IMR-90 (cell line): ENCODE measurements at regions not wholly inside any gene's neighbourhood (a gene's known extent, or its start where the extent isn't known, plus 50 kb on each side); places are given as distances from the start of the nearest gene placed in this dataset.

Source experiments
- ATAC-seq: fragments of 200-7000 bp; cut with Tn5 transposase; 2 replicates; pipeline ENCODE4 v1.9.1; 2020; ENCODE audit warnings: low read depth, mild to moderate bottlenecking, moderate library complexity
- BruUV-seq: library from RNA; stranded (reverse); fragments of 400-500 nt; replicated peaks from 2 replicates; lab custom pipeline; 2021; lab: Mats Ljungman, UMichigan
- CTCF ChIA-PET: fragments of 300-600 bp; formaldehyde crosslinking; extraction: SDS; loops from one replicate; lab custom pipeline; 2021; ENCODE audit warnings: antibody characterized with exemption; lab: Yijun Ruan, JAX
- POLR2A ChIA-PET: fragments of 300-600 bp; sonication (Branson Sonifier 250); formaldehyde crosslinking; loops from one replicate; lab custom pipeline; 2022; ENCODE audit warnings: antibody characterized with exemption; ENCODE audit not compliant: unreplicated experiment; lab: Charles Lee
- DNase-seq: peaks from one replicate; pipeline ENCODE4 v3.0.0; 2013
- H2AFZ ChIP-seq: replicated peaks from 2 replicates; pipeline ENCODE3; 2013; ENCODE audit warnings: low read length, mild to moderate bottlenecking; ENCODE audit not compliant: poor library complexity
- H2AK5ac ChIP-seq: 2 replicates; pipeline ENCODE4 v1.6.1; 2013; ENCODE audit warnings: low read depth, low read length, inconsistent platforms
- H2AK9ac ChIP-seq: replicated peaks from 2 replicates; pipeline ENCODE3; 2013; ENCODE audit warnings: mild to moderate bottlenecking, low read depth, low read length, moderate library complexity; ENCODE audit not compliant: poor library complexity
- H2BK120ac ChIP-seq: 2 replicates; pipeline ENCODE4 v1.6.1; 2013; ENCODE audit warnings: low read depth, low read length, inconsistent platforms
- H2BK15ac ChIP-seq: 3 replicates; pipeline ENCODE4 v1.6.1; 2013; ENCODE audit warnings: low read depth, low read length, inconsistent platforms
- H2BK20ac ChIP-seq: 2 replicates; pipeline ENCODE4 v1.6.1; 2013; ENCODE audit warnings: low read depth, mild to moderate bottlenecking, inconsistent platforms, low read length, moderate library complexity
- H2BK5ac ChIP-seq: 2 replicates; pipeline ENCODE4 v1.6.1; 2013; ENCODE audit warnings: mild to moderate bottlenecking, low read depth, low read length, inconsistent platforms; ENCODE audit not compliant: poor library complexity, severe bottlenecking
- H3K14ac ChIP-seq: replicated peaks from 2 replicates; pipeline ENCODE4 v1.6.1; 2013; ENCODE audit warnings: low read depth, low read length, inconsistent platforms
- H3K18ac ChIP-seq: 2 replicates; pipeline ENCODE4 v1.6.1; 2013; ENCODE audit warnings: low read depth, low read length, control low read depth
- H3K23ac ChIP-seq: 2 replicates; pipeline ENCODE4 v1.6.1; 2013; ENCODE audit warnings: low read depth, low read length, inconsistent platforms
- H3K27ac ChIP-seq: 2 replicates; pipeline ENCODE4 v1.5.1; 2013; ENCODE audit warnings: mild to moderate bottlenecking, control low read depth, low read length; ENCODE audit not compliant: insufficient read depth
- H3K27me3 ChIP-seq: 2 replicates; pipeline ENCODE4 v1.6.1; 2013; ENCODE audit warnings: low read length; ENCODE audit not compliant: control insufficient read depth, insufficient read depth
- H3K36me3 ChIP-seq: 2 replicates; pipeline ENCODE4 v1.6.1; 2013; ENCODE audit warnings: low read length, mixed read lengths; ENCODE audit not compliant: control insufficient read depth, insufficient read depth
- H3K4ac ChIP-seq: 2 replicates; pipeline ENCODE4 v1.6.1; 2013; ENCODE audit warnings: low read depth, low read length, inconsistent platforms
- H3K4me1 ChIP-seq: 2 replicates; pipeline ENCODE4 v1.6.1; 2013; ENCODE audit warnings: low read length, mixed read lengths; ENCODE audit not compliant: control insufficient read depth, insufficient read depth
- H3K4me2 ChIP-seq: 2 replicates; pipeline ENCODE4 v1.6.1; 2013; ENCODE audit warnings: low read depth, mild to moderate bottlenecking, control low read depth, low read length, moderate library complexity
- H3K4me3 ChIP-seq: 2 replicates; pipeline ENCODE4 v1.5.1; 2013; ENCODE audit warnings: low read depth, mild to moderate bottlenecking, control low read depth, low read length, moderate library complexity; ENCODE audit not compliant: insufficient read depth
- H3K56ac ChIP-seq: 2 replicates; pipeline ENCODE4 v1.6.1; 2013; ENCODE audit warnings: low read length, inconsistent platforms; ENCODE audit not compliant: insufficient read depth; ENCODE audit errors: extremely low read depth
- H3K79me1 ChIP-seq, 2 experiments: 2 replicates each; pipeline ENCODE4 v1.6.1; 2013; ENCODE audit warnings: low read length in 2 of 2, inconsistent platforms in 1 of 2, low read depth in 1 of 2
- H3K9ac ChIP-seq: 2 replicates; pipeline ENCODE4 v1.6.1; 2013; ENCODE audit warnings: low read depth, low read length, control low read depth
- H3K9me1 ChIP-seq: 2 replicates; pipeline ENCODE4 v1.6.1; 2013; ENCODE audit warnings: low read length, inconsistent platforms; ENCODE audit not compliant: insufficient read depth
- H3K9me3 ChIP-seq: 2 replicates; pipeline ENCODE4 v1.6.1; 2013; ENCODE audit warnings: low read length; ENCODE audit not compliant: control insufficient read depth, insufficient read depth
- H4K20me1 ChIP-seq: 2 replicates; pipeline ENCODE4 v1.6.1; 2013; ENCODE audit warnings: low read length, inconsistent platforms; ENCODE audit not compliant: insufficient read depth
- H4K5ac ChIP-seq: 2 replicates; pipeline ENCODE4 v1.6.1; 2013; ENCODE audit warnings: mild to moderate bottlenecking, low read depth, low read length, control low read depth
- H4K8ac ChIP-seq, 2 experiments: 2 replicates each; pipeline ENCODE4 v1.6.1; 2013; ENCODE audit warnings: low read depth in 2 of 2, low read length in 2 of 2, control low read depth in 1 of 2, inconsistent platforms in 1 of 2
- H4K91ac ChIP-seq: 2 replicates; pipeline ENCODE4 v1.6.1; 2013; ENCODE audit warnings: low read depth, low read length, inconsistent platforms; ENCODE audit not compliant: insufficient read depth
- CHD1 ChIP-seq: IDR thresholded peaks from 2 replicates; pipeline ENCODE4 v1.6.1; 2012; ENCODE audit warnings: low read depth, low read length, improper control_type of control experiment
- FOS ChIP-seq: fragments of 150-350 bp; IDR thresholded peaks from 2 replicates; pipeline ENCODE4 v1.6.1; 2016; ENCODE audit warnings: low read depth, low read length
- MXI1 ChIP-seq: IDR thresholded peaks from 2 replicates; pipeline ENCODE4 v1.6.1; 2012; ENCODE audit warnings: low read depth, mild to moderate bottlenecking, low read length, moderate library complexity, borderline replicate concordance
- POLR2A ChIP-seq: IDR thresholded peaks from 2 replicates; pipeline ENCODE4 v1.6.1; 2012; ENCODE audit warnings: mild to moderate bottlenecking, low read depth, low read length
- RAD21 ChIP-seq: IDR thresholded peaks from 2 replicates; pipeline ENCODE4 v1.6.1; 2012; ENCODE audit warnings: low read length, improper control_type of control experiment
- RFX5 ChIP-seq: IDR thresholded peaks from 2 replicates; pipeline ENCODE4 v1.8.0; 2012; ENCODE audit warnings: low read depth, mild to moderate bottlenecking, low read length, moderate library complexity
- WGBS, 2 experiments: methylation state at CpG; one replicate each; pipeline versions ENCODE4 v1.1.5 to v1.1.7; 2013; ENCODE audit warnings: missing lambda C conversion rate in 2 of 2; ENCODE audit not compliant: insufficient read length in 1 of 2; ENCODE audit errors: extremely low coverage in 2 of 2; 5-methylcytosine and 5-hydroxymethylcytosine counted together
- dilution Hi-C: fragments of 300-500 bp; cut with HindIII; formaldehyde crosslinking; loops from one replicate; pipeline ENCODE4 v1.14.3; 2018; ENCODE audit warnings: low sequenced_read_pairs; ENCODE audit not compliant: unreplicated experiment
- in situ Hi-C: fragments of 300-500 bp; cut with MboI; formaldehyde crosslinking; loops from 3 replicates; pipeline ENCODE4 v1.14.3; 2019; ENCODE audit warnings: low sequenced_read_pairs, inconsistent platforms, mixed read lengths
- intact Hi-C: fragments of 100-400 bp; cut with micrococcal nuclease; formaldehyde crosslinking; loops from 2 replicates; pipeline ENCODE4 v1.10.0; 2022
- TF ChIP-seq, protein P1 (sequence below): fragments of 150-350 bp; IDR thresholded peaks from 2 replicates; pipeline ENCODE4 v1.6.1; 2017; ENCODE audit warnings: mild to moderate bottlenecking, antibody characterized with exemption, low read length, low read depth

DNA sequence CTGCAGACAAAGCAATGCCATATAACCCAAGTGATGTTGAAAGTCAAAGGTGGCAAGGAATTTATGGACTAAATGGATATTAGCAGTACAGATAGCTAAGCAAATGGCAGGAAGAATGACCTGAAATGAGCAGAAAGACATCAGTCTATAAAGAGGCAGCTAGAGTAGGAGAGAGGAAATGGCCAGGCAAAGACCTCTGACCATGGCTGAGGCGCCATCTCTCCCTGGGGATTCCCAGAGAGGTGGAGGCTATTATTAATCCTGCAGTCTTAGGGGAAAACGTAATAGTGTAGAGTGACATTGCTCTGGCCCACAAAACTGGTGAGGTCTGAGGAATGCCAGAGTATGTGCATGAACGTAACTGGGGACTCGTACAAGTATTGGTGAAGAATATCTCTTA lies 563.6 kb upstream of the PRMT6 start:
- no peak overlapping the region for H3K9ac ChIP-seq
- ChIA-PET POLR2A (no interaction called here), CTCF (no interaction called here)
- H3K4ac ChIP-seq, result no peak overlapping the region
- H3K4me2 ChIP-seq, result no peak overlapping the region
- no peak overlapping the region for H4K5ac ChIP-seq
- no peak overlapping the region for H2BK15ac ChIP-seq
- no peaks in the 10 kb centered on the region for H3K36me3 ChIP-seq
- H4K20me1 ChIP-seq, result no peaks in the 10 kb centered on the region
- TF ChIP-seq RFX5 (no peak), POLR2A (no peak), FOS (no peak), MXI1 (no peak), CHD1 (no peak), RAD21 (no peak)
- TF ChIP-seq, protein P1, sequence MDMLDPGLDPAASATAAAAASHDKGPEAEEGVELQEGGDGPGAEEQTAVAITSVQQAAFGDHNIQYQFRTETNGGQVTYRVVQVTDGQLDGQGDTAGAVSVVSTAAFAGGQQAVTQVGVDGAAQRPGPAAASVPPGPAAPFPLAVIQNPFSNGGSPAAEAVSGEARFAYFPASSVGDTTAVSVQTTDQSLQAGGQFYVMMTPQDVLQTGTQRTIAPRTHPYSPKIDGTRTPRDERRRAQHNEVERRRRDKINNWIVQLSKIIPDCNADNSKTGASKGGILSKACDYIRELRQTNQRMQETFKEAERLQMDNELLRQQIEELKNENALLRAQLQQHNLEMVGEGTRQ, result no peak
- no TSS peak for BruUV-seq
- dilution Hi-C loops, result no loop called here
- H2AFZ ChIP-seq, result no peak overlapping the region
- H2AK5ac ChIP-seq, result no peak overlapping the region
- H3K18ac ChIP-seq, result no peak overlapping the region
- H3K23ac ChIP-seq, result no peak overlapping the region
- WGBS, 2 experiments, result 33% methylated on average over 1 of the region's 4 CpGs; no CpG with 5 or more reads in 1 of the 2 experiments
- H3K56ac ChIP-seq, result no peak overlapping the region
- no peak overlapping the region for H2BK20ac ChIP-seq
- H2BK120ac ChIP-seq, result no peak overlapping the region
- no peak overlapping the region for H2AK9ac ChIP-seq
- H3K27me3 ChIP-seq, result no peaks in the 10 kb centered on the region
- no peak overlapping the region for H3K27ac ChIP-seq
- no peaks in the 10 kb centered on the region for H3K9me1 ChIP-seq
- no peak for DNase-seq
- H4K8ac ChIP-seq, result no peak overlapping the region
- no peak overlapping the region for H4K91ac ChIP-seq
- intact Hi-C loops, result no loop called here
- no peak overlapping the region for H2BK5ac ChIP-seq
- H3K79me1 ChIP-seq, result no peaks in the 10 kb centered on the region
- ATAC-seq, result no peak
- no peaks in the 10 kb centered on the region for H3K4me1 ChIP-seq
- no peak overlapping the region for H3K4me3 ChIP-seq
- H3K9me3 ChIP-seq, result no peaks in the 10 kb centered on the region
- H3K14ac ChIP-seq, result no peak overlapping the region
- in situ Hi-C loops, result no loop called here
